Naive B cell (primary cell): ENCODE measurements at regions not wholly inside any gene's neighbourhood (a gene's known extent, or its start where the extent isn't known, plus 50 kb on each side); places are given as distances from the start of the nearest gene placed in this dataset.
"Not testable (repeated sequence)": the region's sequence is repeated elsewhere in the genome, so short reads cannot be mapped to it uniquely, and the experiment has no call there.

Experiments used
- ATAC-seq, 2 donors: fragments of 150-1000 bp; cut with Tn5 transposase; 2 replicates each; pipeline ENCODE4 v1.10.0; 2021; ENCODE audit warnings: low read depth in 2 of 2, mild to moderate bottlenecking in 2 of 2, moderate library complexity in 2 of 2
- DNase-seq: peaks from one replicate; pipeline ENCODE4 v3.0.0; 2022
- H3K27ac Mint-ChIP-seq, 6 donors: one replicate each; pipeline ENCODE4 v1.8.0; 2020 to 2022; ENCODE audit warnings: mild to moderate bottlenecking in 6 of 6, mixed read lengths in 6 of 6, moderate library complexity in 5 of 6, inconsistent platforms in 2 of 6
- H3K27me3 Mint-ChIP-seq, 3 donors: one replicate each; pipeline ENCODE4 v1.8.0; 2021 to 2022; ENCODE audit warnings: mixed read lengths in 3 of 3, mild to moderate bottlenecking in 1 of 3
- H3K36me3 Mint-ChIP-seq, 2 donors: one replicate each; pipeline ENCODE4 v1.8.0; 2020 to 2022; ENCODE audit warnings: mixed read lengths in 2 of 2, inconsistent platforms in 1 of 2, mild to moderate bottlenecking in 1 of 2
- H3K4me1 Mint-ChIP-seq, 3 donors: one replicate each; pipeline ENCODE4 v1.8.0; 2020 to 2022; ENCODE audit warnings: mixed read lengths in 3 of 3, inconsistent platforms in 1 of 3, mild to moderate bottlenecking in 1 of 3, moderate library complexity in 1 of 3
- H3K4me3 Mint-ChIP-seq, 8 donors: one replicate each; pipeline ENCODE4 v1.8.0; 2020 to 2022; ENCODE audit warnings: mild to moderate bottlenecking in 8 of 8, mixed read lengths in 8 of 8, moderate library complexity in 8 of 8, inconsistent platforms in 2 of 8
- H3K9me3 Mint-ChIP-seq, 7 donors: one replicate each; pipeline ENCODE4 v1.8.0; 2020 to 2022; ENCODE audit warnings: mixed read lengths in 7 of 7, mild to moderate bottlenecking in 5 of 7, inconsistent platforms in 2 of 7, moderate library complexity in 1 of 7

DNA sequence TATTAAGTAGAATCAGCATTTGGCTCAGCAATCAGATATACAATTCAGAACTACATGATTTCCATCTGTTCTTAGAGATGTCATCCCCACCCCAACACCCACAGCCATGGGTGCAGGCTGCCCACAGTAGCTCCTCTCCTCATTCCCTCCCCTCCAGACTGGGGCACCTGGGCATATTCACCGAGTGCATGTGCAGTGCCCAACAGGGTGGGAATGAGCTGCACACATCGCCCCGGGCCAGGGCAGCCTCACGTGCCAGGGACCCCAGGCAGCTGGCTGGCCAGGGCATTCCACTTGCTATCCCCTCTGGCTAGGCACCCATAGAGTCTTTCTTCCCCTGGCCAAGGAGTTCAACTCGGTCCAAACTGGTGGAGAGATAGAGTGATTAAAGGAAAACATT, 461.9 kb upstream of the NUDT12 start:
- Mint-ChIP-seq H3K27me3 (no peaks in the 10 kb centered on the region), H3K4me1 (no peaks in the 10 kb centered on the region), H3K27ac (no peak overlapping the region), H3K9me3 (peaks cover 0 to 16% (median 6%) of the 10 kb centered on the region in 7 donors), H3K4me3 (no peak overlapping the region), H3K36me3 (no peaks in the 10 kb centered on the region)
- ATAC-seq (no peak), DNase-seq (no peak)

DNA sequence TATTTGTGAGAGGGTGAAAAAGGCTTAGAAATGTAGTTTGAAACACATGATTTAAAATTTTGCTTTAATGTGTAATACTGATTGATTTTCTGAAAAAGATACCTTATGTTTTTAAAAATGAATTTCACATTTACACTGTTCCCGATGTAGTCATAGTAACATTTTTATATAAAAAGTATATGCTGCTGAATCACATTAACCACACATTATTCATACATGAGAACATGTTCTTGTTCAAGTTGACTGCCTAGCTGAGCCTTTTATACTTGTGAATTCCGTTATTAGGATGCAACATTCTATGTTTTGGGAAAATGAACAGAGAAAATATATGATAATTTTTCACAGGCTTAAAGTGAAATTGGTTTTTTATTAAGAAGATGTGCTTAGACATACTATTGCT, 461.1 kb upstream of the NUDT12 start:
- DNase-seq (no peak), ATAC-seq (no peak)
- Mint-ChIP-seq H3K4me1 (no peaks in the 10 kb centered on the region), H3K36me3 (no peaks in the 10 kb centered on the region), H3K9me3 (peaks cover 3 to 16% (median 9%) of the 10 kb centered on the region in 7 donors), H3K4me3 (no peak overlapping the region), H3K27ac (no peak overlapping the region), H3K27me3 (no peaks in the 10 kb centered on the region)

DNA sequence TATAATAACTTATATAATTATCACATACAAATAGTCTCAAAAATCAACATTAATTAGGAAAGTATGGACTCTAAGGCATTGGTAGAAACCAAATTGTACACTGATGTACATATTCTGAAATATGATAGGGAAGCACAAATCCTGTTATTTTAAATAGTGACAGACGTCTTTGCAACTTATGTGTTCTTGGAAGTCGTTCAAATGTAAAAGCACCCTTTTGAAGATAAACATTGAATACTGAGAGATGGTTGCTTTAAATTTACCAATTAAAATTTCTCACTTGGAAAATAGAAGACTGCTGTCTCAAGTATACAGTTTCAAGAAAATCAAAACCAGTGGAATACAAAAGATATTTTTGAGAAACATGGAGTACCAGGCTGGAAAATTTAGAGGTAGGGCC, 457.4 kb upstream of the NUDT12 start:
- peaks cover 0 to 19% (median 13%) of the 10 kb centered on the region in 7 donors for H3K9me3 Mint-ChIP-seq
- no peaks in the 10 kb centered on the region for H3K27me3 Mint-ChIP-seq
- no peak overlapping the region for H3K27ac Mint-ChIP-seq

DNA sequence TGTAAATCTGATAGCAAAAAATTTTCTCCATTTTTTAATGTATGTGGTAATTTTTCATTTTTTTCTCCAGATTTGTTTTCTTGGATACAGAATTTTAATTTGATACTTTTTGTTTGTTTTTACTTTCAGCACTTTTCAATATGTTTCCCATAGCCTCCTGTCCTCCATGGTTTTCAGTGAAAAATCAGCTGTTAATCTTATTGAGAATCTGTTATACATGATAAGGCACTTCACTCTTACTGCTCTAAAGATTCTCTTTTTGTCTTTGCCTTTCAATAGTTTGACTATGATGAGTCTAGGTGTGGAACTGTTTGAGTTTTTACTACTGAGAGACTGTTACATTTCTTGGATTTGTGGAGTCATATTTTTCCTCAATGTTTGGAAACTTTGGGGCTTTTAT, 455.7 kb upstream of the NUDT12 start:
- Mint-ChIP-seq H3K4me1 (no peaks in the 10 kb centered on the region), H3K4me3 (no peak overlapping the region), H3K36me3 (no peaks in the 10 kb centered on the region), H3K9me3 (peaks cover 0 to 19% (median 12%) of the 10 kb centered on the region in 7 donors), H3K27ac (no peak overlapping the region), H3K27me3 (no peaks in the 10 kb centered on the region)
- DNase-seq (no peak), ATAC-seq (no peak)

More for the DNA sequence above, 457.4 kb upstream of the NUDT12 start:
- Mint-ChIP-seq H3K4me1 (no peaks in the 10 kb centered on the region), H3K36me3 (no peaks in the 10 kb centered on the region), H3K4me3 (no peak overlapping the region)
- no peak for DNase-seq
- ATAC-seq, result no peak

DNA sequence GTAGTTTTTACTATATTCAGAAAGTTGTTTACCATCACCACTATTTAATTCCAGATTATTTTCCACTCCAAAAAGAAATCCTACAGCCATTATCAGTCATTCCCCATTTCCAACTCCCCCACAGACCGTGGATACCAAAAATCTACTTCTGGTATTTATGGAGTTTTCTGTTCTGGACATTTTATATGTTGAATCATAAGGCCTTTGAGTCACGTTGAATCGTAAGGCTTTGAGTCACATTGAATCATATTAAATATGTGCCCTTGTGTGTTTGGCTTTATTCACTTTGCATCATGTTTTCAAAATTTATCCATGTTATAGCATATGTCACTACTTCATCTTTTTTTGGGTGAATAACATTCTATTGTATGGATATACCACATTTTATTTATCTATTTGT, 454.1 kb upstream of the NUDT12 start:
- no peak for DNase-seq
- Mint-ChIP-seq H3K27ac (no peak overlapping the region), H3K36me3 (no peaks in the 10 kb centered on the region), H3K4me1 (no peaks in the 10 kb centered on the region), H3K27me3 (no peaks in the 10 kb centered on the region), H3K4me3 (no peak overlapping the region), H3K9me3 (peaks cover 0 to 19% (median 10%) of the 10 kb centered on the region in 7 donors)
- ATAC-seq, result no peak

DNA sequence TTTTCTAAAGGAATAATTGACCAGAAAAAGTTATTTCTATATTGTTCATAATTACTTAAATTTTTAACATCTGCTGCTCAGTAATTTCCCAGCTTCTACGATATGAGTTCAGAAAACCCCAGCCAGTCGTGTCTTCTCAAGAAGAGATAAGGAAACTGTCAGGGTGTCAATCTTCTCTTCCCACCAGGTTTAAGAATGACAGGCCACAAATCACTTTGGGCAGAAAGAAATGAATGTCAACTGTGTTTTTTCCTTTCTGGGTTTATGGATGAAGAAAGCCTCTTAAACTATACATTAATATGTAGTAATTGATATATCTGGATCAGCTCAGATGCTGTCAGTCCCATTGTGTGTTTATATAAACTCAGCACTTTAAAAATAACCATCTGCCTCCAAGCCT, 453.2 kb upstream of the NUDT12 start:
- ATAC-seq (no peak), DNase-seq (no peak)
- Mint-ChIP-seq H3K9me3 (peaks cover 0 to 20% (median 10%) of the 10 kb centered on the region in 7 donors), H3K4me1 (no peaks in the 10 kb centered on the region), H3K36me3 (no peaks in the 10 kb centered on the region), H3K4me3 (no peak overlapping the region), H3K27ac (no peak overlapping the region), H3K27me3 (no peaks in the 10 kb centered on the region)

DNA sequence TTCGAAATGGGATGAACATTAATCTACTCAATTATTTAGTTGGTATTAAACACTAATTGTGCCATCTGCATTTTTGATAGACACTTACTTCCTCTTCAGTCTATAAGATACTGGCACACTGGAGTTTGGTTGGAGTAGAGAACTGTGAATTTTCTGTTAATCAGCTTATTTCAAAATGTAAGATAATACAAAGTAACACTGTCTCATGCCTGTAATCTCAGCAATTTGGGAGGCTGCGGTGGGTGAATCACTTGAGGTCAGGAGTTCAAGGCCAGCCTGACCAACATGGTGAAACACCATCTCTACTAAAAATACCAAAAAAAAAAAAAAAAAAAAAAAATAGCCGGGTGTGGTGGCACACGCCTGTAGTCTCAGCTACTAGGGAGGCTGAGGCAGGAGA, 440.2 kb upstream of the NUDT12 start:
- not testable (repeated sequence) for DNase-seq, H3K27me3 Mint-ChIP-seq, H3K4me3 Mint-ChIP-seq, H3K4me1 Mint-ChIP-seq, H3K9me3 Mint-ChIP-seq, H3K36me3 Mint-ChIP-seq, H3K27ac Mint-ChIP-seq, ATAC-seq

DNA sequence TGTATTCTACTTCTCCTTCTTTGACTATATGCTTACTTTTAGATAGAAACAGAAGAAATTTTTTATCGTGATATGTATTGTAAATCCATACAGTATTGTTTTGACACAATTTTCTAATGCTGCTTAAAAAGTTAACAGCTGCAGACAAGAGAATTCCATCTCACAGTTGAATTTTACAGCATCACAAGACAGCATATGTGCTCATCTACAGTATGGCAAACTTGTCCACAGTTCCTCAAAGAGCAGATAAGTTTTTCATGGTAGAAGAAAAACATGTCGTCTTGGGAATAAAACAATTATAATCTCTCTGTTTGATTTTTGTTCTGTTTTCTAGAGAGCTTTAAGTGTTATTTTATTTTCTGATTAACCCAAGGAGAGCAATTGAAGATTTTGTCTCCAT, 438.5 kb upstream of the NUDT12 start:
- DNase-seq (no peak), ATAC-seq (no peak)
- H3K9me3 Mint-ChIP-seq, result peaks cover 0 to 4% (median 2%) of the 10 kb centered on the region in 7 donors
- no peaks in the 10 kb centered on the region for H3K4me1 Mint-ChIP-seq
- H3K27ac Mint-ChIP-seq, result no peak overlapping the region
- no peak overlapping the region for H3K4me3 Mint-ChIP-seq
- no peaks in the 10 kb centered on the region for H3K36me3 Mint-ChIP-seq
- no peaks in the 10 kb centered on the region for H3K27me3 Mint-ChIP-seq

DNA sequence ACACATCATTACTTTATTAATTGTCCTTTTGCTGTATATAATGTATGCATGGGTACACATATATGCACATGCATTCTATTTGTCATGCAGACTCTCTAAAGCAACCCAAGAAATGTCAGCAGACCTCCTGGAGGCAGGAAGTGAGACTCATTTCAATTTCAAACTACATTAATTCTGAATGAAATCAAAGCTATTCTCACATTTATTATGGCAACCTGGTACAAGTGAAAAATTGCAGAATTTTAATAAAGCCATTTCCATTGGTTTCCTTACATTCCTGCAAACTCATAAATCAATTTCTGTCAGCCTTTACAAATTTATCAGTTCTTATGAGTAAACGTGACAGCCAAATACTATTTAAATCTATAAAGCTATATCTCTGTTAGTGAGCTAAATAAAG, 430.4 kb upstream of the NUDT12 start:
- H3K36me3 Mint-ChIP-seq, result no peaks in the 10 kb centered on the region
- no peaks in the 10 kb centered on the region for H3K4me1 Mint-ChIP-seq
- peaks cover 0 to 7% (median 2%) of the 10 kb centered on the region in 7 donors for H3K9me3 Mint-ChIP-seq
- no peak for DNase-seq
- no peak overlapping the region for H3K4me3 Mint-ChIP-seq
- ATAC-seq, result no peak
- no peak overlapping the region for H3K27ac Mint-ChIP-seq
- no peaks in the 10 kb centered on the region for H3K27me3 Mint-ChIP-seq

DNA sequence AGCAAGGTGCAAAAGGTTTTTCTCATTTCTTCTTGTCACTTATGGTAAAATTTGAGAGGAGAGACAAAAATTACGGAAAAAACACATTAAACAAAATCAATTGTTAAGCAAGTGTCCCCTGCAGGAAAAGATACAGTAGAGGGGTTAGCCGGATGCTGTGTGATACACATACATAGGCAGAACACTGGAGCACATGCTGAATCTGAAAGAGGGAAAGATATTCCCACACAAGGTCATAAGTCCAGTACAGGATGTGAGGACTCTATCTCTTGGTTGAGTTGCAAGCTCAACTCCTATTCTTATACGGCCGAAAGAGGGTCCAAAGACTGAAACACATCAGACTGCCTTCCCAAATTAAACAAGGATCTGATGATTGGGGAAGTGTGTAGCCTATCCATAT, 427.5 kb upstream of the NUDT12 start:
- Mint-ChIP-seq H3K36me3 (no peaks in the 10 kb centered on the region), H3K27ac (no peak overlapping the region), H3K4me3 (no peak overlapping the region), H3K4me1 (no peaks in the 10 kb centered on the region), H3K9me3 (peaks cover 0 to 10% (median 0%) of the 10 kb centered on the region in 7 donors), H3K27me3 (no peaks in the 10 kb centered on the region)
- DNase-seq, result no peak
- no peak for ATAC-seq

DNA sequence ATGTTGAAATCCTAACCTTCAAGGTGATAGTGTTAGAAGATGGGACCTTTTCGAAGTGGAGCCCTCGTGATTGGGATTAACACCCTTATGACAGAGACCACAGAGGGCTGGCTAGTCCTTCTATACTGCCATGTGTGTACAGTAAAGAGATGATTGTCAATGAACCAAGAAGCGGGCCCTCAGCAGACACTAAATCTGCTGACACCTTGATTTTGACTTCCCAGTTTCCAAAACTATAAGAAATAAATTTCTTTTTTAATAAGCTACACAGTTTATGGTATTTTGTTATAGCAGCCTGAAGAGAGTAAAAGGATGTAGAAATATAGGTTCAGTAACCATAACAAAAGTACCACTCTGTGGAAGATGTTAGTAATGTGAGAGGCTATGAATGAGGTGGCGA, 419.0 kb upstream of the NUDT12 start:
- Mint-ChIP-seq H3K4me3 (no peak overlapping the region), H3K9me3 (peaks cover 0 to 5% (median 4%) of the 10 kb centered on the region in 7 donors), H3K27me3 (no peaks in the 10 kb centered on the region), H3K27ac (no peak overlapping the region), H3K4me1 (no peaks in the 10 kb centered on the region), H3K36me3 (no peaks in the 10 kb centered on the region)
- ATAC-seq (no peak), DNase-seq (no peak)

DNA sequence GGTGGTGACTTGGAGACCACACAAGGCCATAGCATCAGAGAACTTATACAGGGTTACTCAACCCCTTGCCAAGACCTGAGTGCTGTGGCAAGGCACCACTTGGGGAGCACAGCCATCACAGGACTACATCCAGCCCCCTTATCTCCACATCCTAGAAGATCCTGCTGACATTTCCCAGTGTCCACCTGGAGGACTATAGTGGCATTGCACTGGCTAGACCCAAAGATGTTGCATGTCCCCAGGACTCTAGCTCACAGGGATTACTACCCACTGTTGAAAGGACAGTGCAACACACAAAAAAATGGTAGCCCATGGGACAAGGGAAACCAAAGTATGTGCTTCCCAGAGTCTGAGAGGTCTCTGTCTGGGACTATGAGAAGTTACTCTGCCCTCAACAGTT, 411.1 kb upstream of the NUDT12 start:
- no peaks in the 10 kb centered on the region for H3K4me1 Mint-ChIP-seq
- DNase-seq (no peak), ATAC-seq (no peak)
- H3K9me3 Mint-ChIP-seq, result peaks cover 4 to 22% (median 13%) of the 10 kb centered on the region in 7 donors
- H3K36me3 Mint-ChIP-seq, result no peaks in the 10 kb centered on the region
- no peak overlapping the region for H3K27ac Mint-ChIP-seq
- H3K27me3 Mint-ChIP-seq, result no peaks in the 10 kb centered on the region
- no peak overlapping the region for H3K4me3 Mint-ChIP-seq

DNA sequence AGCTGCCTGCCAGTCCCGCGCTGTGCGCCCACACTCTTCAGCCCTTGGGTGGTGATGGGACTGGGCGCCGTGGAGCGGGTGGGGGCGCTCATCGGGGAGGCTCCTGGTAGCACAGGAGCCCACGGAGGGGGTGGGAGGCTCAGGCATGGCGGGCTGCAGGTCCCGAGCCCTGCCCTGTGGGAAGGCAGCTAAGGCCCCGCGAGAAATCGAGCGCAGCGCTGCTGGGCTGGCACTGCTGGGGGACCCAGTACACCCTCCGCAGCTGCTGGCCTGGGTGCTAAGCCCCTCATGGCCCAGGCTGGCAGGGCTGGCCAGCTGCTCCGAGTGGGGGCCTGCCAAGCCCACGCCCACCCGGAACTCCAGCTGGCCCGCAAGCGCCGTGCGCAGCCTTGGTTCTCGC, 403.7 kb upstream of the NUDT12 start:
- H3K4me1 Mint-ChIP-seq, H3K27me3 Mint-ChIP-seq, H3K4me3 Mint-ChIP-seq, ATAC-seq, DNase-seq, H3K36me3 Mint-ChIP-seq, H3K27ac Mint-ChIP-seq: not testable (repeated sequence)
- peaks cover 6 to 27% (median 12%) of the 10 kb centered on the region in 7 donors for H3K9me3 Mint-ChIP-seq

DNA sequence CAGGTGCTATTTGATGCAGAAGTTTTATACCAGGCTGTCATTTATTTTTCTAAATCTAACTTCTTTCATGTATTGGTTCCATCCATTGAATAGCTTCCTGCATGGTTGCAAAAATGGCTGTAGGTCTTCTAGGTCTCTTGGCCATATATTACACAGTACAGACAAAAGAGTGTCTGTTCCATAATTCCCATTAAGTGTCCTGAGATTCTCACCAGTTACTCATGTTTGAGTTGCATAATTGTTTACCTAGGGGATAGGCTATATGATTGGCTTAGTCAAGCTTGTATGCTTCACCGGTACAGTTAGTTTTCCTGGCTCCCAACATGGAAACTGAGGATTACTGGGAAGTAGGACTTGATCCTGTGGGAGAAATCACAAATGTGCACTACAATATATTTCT, 399.4 kb upstream of the NUDT12 start:
- no peaks in the 10 kb centered on the region for H3K27me3 Mint-ChIP-seq
- H3K9me3 Mint-ChIP-seq, result peaks cover 0 to 20% (median 8%) of the 10 kb centered on the region in 7 donors
- no peaks in the 10 kb centered on the region for H3K36me3 Mint-ChIP-seq
- no peak overlapping the region for H3K4me3 Mint-ChIP-seq
- ATAC-seq, result no peak
- H3K4me1 Mint-ChIP-seq, result no peaks in the 10 kb centered on the region
- DNase-seq, result no peak
- H3K27ac Mint-ChIP-seq, result no peak overlapping the region

DNA sequence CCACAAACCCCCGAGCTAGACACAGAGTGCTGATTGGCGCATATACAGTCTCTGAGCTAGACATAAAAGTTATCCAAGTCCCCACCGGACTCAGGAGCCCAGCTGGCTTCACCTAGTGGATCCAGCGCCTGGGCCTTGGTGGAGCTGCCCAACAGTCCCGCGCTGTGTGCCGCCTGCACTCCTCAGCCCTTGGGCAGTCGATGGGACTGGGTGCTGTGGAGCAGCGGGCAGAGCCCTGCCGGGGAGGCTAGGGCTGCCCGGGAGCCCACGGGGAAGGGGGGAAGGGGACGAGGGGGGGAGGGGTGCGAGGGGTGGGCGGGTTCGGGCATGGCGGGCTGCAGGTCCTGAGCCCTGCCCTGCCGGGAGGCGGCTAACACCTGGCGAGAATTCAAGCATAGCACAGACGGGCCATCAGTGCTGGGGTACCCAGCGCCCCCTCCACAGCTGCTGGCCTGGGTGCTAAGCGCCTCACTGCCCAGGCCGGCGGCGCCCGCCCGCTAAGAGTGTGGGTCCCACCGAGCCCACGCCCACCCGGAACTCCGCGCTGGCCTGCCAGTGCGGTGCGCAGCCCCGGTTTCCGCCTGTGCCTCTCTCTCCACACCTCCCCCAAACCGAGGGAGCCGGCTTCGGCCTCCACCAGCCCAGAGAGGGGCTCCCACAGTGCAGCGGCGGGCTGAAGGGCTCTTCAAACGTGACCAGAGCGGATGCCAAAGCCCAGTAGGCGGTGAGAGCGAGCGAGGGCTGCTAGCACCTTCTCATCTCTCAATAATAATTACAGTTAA, 391.2 kb upstream of the NUDT12 start:
- Mint-ChIP-seq H3K36me3 (no peaks in the 10 kb centered on the region), H3K9me3 (peaks cover 0 to 14% (median 7%) of the 10 kb centered on the region in 7 donors), H3K27me3 (no peaks in the 10 kb centered on the region), H3K4me1 (no peaks in the 10 kb centered on the region), H3K4me3 (no peak overlapping the region), H3K27ac (no peak overlapping the region)
- ATAC-seq (no peak), DNase-seq (no peak)
